ENCODE measurements at regions not wholly inside any gene's neighbourhood (a gene's known extent, or its start where the extent isn't known, plus 50 kb on each side); places are given as distances from the start of the nearest gene placed in this dataset.
A peak's percentile ranks its signal among the peaks of the same experiment; 100 is the strongest.

- no peak for DNase-seq (ENCODE audit: low read depth)
Measured at GRCh38 chr10:88110822-88111221, 247.4 kb downstream of the PTEN start.

GRCh38 chr10:88111294-88111693 is 247.9 kb downstream of the PTEN start:
- DNase-seq (ENCODE audit: low read depth), result no peak

GRCh38 chr10:88113232-88113631 is 249.8 kb downstream of the PTEN start:
- no peak for DNase-seq (ENCODE audit: low read depth)

GRCh38 chr10:88113657-88114272 is 250.3 kb downstream of the PTEN start:
- DNase-seq (ENCODE audit: low read depth), result no peak

GRCh38 chr10:88114368-88114767 is 250.9 kb downstream of the PTEN start:
- DNase-seq (ENCODE audit: low read depth), result no peak

- no peak for DNase-seq (ENCODE audit: low read depth)
Measured at GRCh38 chr10:88115407-88115806, 252.0 kb downstream of the PTEN start.

GRCh38 chr10:88115968-88116367 is 252.5 kb downstream of the PTEN start:
- DNase-seq (ENCODE audit: low read depth), result no peak

GRCh38 chr10:88116481-88116880 is 253.1 kb downstream of the PTEN start:
- no peak for DNase-seq (ENCODE audit: low read depth)

- peak; percentile 7 for DNase-seq (ENCODE audit: low read depth)
Measured at GRCh38 chr10:88116971-88117626, 253.7 kb downstream of the PTEN start.

- DNase-seq (ENCODE audit: low read depth), result no peak
Measured at GRCh38 chr10:88117869-88118632, 254.6 kb downstream of the PTEN start.

- DNase-seq (ENCODE audit: low read depth), result no peak
Measured at GRCh38 chr10:88118729-88119128, 255.3 kb downstream of the PTEN start.

GRCh38 chr10:88119160-88119559 is 255.7 kb downstream of the PTEN start:
- DNase-seq (ENCODE audit: low read depth), result no peak

- DNase-seq (ENCODE audit: low read depth), result no peak
Measured at GRCh38 chr10:88120075-88120474, 256.6 kb downstream of the PTEN start.

GRCh38 chr10:88120599-88121333 is 257.3 kb downstream of the PTEN start:
- DNase-seq (ENCODE audit: low read depth), result no peak

GRCh38 chr10:88121361-88121760 is 257.9 kb downstream of the PTEN start:
- no peak for DNase-seq (ENCODE audit: low read depth)

GRCh38 chr10:88122145-88122544 is 258.7 kb downstream of the PTEN start:
- no peak for DNase-seq (ENCODE audit: low read depth)

GRCh38 chr10:88122576-88122975 is 259.2 kb downstream of the PTEN start:
- DNase-seq (ENCODE audit: low read depth), result no peak

- DNase-seq (ENCODE audit: low read depth), result no peak
Measured at GRCh38 chr10:88125766-88126165, 262.3 kb downstream of the PTEN start.

GRCh38 chr10:88126699-88127098 is 263.3 kb downstream of the PTEN start:
- DNase-seq (ENCODE audit: low read depth), result no peak

- no peak for DNase-seq (ENCODE audit: low read depth)
Measured at GRCh38 chr10:88127269-88127668, 263.8 kb downstream of the PTEN start.

GRCh38 chr10:88127766-88128165 is 264.3 kb downstream of the PTEN start:
- DNase-seq (ENCODE audit: low read depth), result no peak

GRCh38 chr10:88129013-88129412 is 265.6 kb downstream of the PTEN start:
- no peak for DNase-seq (ENCODE audit: low read depth)

- DNase-seq (ENCODE audit: low read depth), result no peak
Measured at GRCh38 chr10:88130912-88131311, 267.5 kb downstream of the PTEN start.

Measured in stimulated activated CD8-positive, alpha-beta memory T cell treated with anti-CD3 and anti-CD28 coated beads, Interleukin-7, amount 100 ng/mL, for 24 hours (primary cell).